22Rv1 (cell line): ENCODE measurements at regions not wholly inside any gene's neighbourhood (a gene's known extent, or its start where the extent isn't known, plus 50 kb on each side); places are given as distances from the start of the nearest gene placed in this dataset.

Source experiments
- H3K27ac ChIP-seq: fragments of 450-650 bp; 2 replicates; pipeline ENCODE4 v1.5.1; 2017
- CTCF ChIP-seq: fragments of 450-650 bp; IDR thresholded peaks from 2 replicates; pipeline ENCODE4 v1.5.1; 2017; ENCODE audit warnings: mild to moderate bottlenecking
- ZFX ChIP-seq: fragments of 450-650 bp; IDR thresholded peaks from 2 replicates; pipeline ENCODE4 v1.6.1; 2017; ENCODE audit warnings: antibody characterized with exemption, borderline replicate concordance

- no peak overlapping the region for H3K27ac ChIP-seq
- no peak for TF ChIP-seq CTCF
- TF ChIP-seq ZFX = no peak
These were observed 480.9 kb upstream of the CHST9 start for GRCh38 chr18:27666016-27666415.

GRCh38 chr18:27665264-27665799 lies 480.2 kb upstream of the CHST9 start:
- no peak overlapping the region for H3K27ac ChIP-seq
- TF ChIP-seq ZFX (no peak), CTCF (no peak)

GRCh38 chr18:27662949-27663348 lies 477.8 kb upstream of the CHST9 start:
- no peak for TF ChIP-seq CTCF
- no peak for TF ChIP-seq ZFX
- H3K27ac ChIP-seq = no peak overlapping the region

GRCh38 chr18:27662537-27662936 lies 477.4 kb upstream of the CHST9 start:
- TF ChIP-seq CTCF (no peak), ZFX (no peak)
- no peak overlapping the region for H3K27ac ChIP-seq

- TF ChIP-seq CTCF (no peak), ZFX (no peak)
- no peak overlapping the region for H3K27ac ChIP-seq
These were observed 476.4 kb upstream of the CHST9 start for GRCh38 chr18:27661320-27662018.

- TF ChIP-seq CTCF (no peak), ZFX (no peak)
- no peak overlapping the region for H3K27ac ChIP-seq
These were observed 471.8 kb upstream of the CHST9 start for GRCh38 chr18:27656905-27657304.

- TF ChIP-seq ZFX (no peak), CTCF (no peak)
- no peak overlapping the region for H3K27ac ChIP-seq
These were observed 471.2 kb upstream of the CHST9 start for GRCh38 chr18:27656167-27656778.
